GM21717 (cell line): ENCODE measurements at regions not wholly inside any gene's neighbourhood (a gene's known extent, or its start where the extent isn't known, plus 50 kb on each side); places are given as distances from the start of the nearest gene placed in this dataset.
"Not testable (repeated sequence)": the region's sequence is repeated elsewhere in the genome, so short reads cannot be mapped to it uniquely, and the experiment has no call there.

ENCODE experiments used
- ATAC-seq: cut with Tn5 transposase; IDR thresholded peaks from one replicate; pipeline ENCODE4 v1.9.1; 2021; ENCODE audit warnings: mild to moderate bottlenecking, moderate library complexity; ENCODE audit not compliant: unreplicated experiment

- no peak for ATAC-seq
These were observed 685.7 kb upstream of the IGFBP3 start for GRCh38 chr7:46606761-46607160.

- no peak for ATAC-seq
These were observed 683.2 kb upstream of the IGFBP3 start for GRCh38 chr7:46604241-46604661.

- no peak for ATAC-seq
These were observed 682.7 kb upstream of the IGFBP3 start for GRCh38 chr7:46603780-46604179.

GRCh38 chr7:46603296-46603752 is 682.3 kb upstream of the IGFBP3 start:
- ATAC-seq: no peak

GRCh38 chr7:46600340-46600739 is 679.3 kb upstream of the IGFBP3 start:
- ATAC-seq: no peak

GRCh38 chr7:46594831-46595230 is 673.8 kb upstream of the IGFBP3 start:
- not testable (repeated sequence) for ATAC-seq

GRCh38 chr7:46590918-46591905 is 670.1 kb upstream of the IGFBP3 start:
- ATAC-seq: not testable (repeated sequence)

GRCh38 chr7:46589286-46589685 is 668.2 kb upstream of the IGFBP3 start:
- no peak for ATAC-seq

- no peak for ATAC-seq
These were observed 665.3 kb upstream of the IGFBP3 start for GRCh38 chr7:46586406-46586805.

- no peak for ATAC-seq
These were observed 662.6 kb upstream of the IGFBP3 start for GRCh38 chr7:46583656-46584055.

GRCh38 chr7:46581268-46581667 is 660.2 kb upstream of the IGFBP3 start:
- ATAC-seq: no peak

- no peak for ATAC-seq
These were observed 659.7 kb upstream of the IGFBP3 start for GRCh38 chr7:46580766-46581165.

- ATAC-seq: no peak
These were observed 656.3 kb upstream of the IGFBP3 start for GRCh38 chr7:46577394-46577793.

- no peak for ATAC-seq
These were observed 655.9 kb upstream of the IGFBP3 start for GRCh38 chr7:46576950-46577349.

- ATAC-seq: no peak
These were observed 651.6 kb upstream of the IGFBP3 start for GRCh38 chr7:46572691-46573090.

GRCh38 chr7:46571996-46572395 is 650.9 kb upstream of the IGFBP3 start:
- ATAC-seq: no peak

GRCh38 chr7:46569133-46569465 is 648.0 kb upstream of the IGFBP3 start:
- ATAC-seq: no peak

GRCh38 chr7:46568420-46569132 is 647.5 kb upstream of the IGFBP3 start:
- ATAC-seq: no peak

- ATAC-seq: no peak
These were observed 646.8 kb upstream of the IGFBP3 start for GRCh38 chr7:46567858-46568257.

GRCh38 chr7:46566097-46566774 is 645.2 kb upstream of the IGFBP3 start:
- ATAC-seq: no peak
